Central memory CD4-positive, alpha-beta T cell (primary cell): ENCODE measurements at regions not wholly inside any gene's neighbourhood (a gene's known extent, or its start where the extent isn't known, plus 50 kb on each side); places are given as distances from the start of the nearest gene placed in this dataset.

ENCODE experiments used
- DNase-seq: peaks from one replicate; pipeline ENCODE4 v3.0.0; 2022

DNA sequence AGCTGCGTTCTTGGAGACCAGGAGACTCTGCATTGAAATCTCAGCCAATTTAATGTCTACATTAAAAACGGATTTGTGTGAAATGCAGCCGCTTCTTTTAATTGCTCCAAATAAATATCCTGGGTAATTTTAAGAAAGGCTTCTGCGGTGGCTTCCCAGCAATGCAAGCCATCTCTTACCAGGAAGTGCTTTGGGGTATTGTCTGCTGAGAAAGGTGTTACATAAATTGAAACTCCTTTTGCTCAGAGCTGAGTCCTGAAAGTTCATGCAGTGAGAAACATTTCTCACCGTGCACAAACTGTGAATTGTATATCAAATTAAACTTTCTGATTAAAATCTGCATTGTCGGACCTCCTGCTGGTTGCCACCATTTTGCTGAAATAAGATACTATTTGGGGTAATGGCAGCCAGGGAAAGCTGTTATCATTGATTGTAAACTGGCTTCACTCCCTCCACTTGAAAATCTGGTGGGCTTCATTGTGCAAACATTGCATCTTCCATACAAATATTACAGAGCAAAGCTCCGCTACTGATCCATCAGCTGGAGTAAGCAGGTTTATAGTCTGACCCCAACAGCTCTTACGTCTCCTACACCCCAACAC is 59.5 kb downstream of the ZIC5 start:
- no peak for DNase-seq

- DNase-seq, result no peak
Observed at GRCh38 chr13:99911069-99911964, 60.2 kb downstream of the ZIC5 start.

DNA sequence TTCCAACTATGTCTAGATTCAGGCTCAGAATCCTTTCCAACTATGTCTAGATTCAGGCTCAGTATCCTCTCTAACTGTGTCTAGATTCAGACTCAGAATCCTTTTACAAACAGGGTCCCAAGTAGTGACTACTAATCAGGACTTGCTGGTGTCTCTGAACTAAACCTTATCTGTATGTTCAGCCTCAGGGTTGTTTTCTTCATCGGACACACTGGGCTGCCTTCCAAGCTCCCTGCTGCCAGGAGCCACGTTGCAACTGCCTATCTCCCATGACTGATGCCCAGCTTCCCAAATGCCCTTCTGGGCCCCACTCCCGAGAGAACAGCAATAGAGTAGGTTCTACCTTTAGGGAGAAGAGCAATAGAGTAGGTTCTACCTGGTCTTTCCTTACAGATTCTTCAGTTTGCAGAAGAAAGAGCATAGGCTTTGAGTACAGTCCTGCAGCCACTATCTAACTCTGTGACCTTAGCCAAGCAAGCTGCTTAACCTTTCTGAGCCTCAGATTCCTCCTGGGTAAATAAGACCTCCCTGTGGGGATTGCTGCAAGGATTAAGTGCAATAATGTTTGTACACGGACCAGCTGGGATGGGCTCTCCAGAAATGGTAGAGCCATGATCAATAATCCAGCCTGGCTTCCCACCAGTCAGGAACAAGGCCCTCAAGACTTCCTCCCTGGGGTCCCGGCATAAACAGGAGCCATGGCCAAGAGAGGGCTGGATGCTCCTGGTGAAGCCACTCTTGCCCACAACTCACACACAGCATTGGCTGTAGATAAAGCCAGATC is 61.5 kb downstream of the ZIC5 start:
- no peak for DNase-seq

GRCh38 chr13:99909097-99909835 is 62.3 kb downstream of the ZIC5 start:
- no peak for DNase-seq

DNA sequence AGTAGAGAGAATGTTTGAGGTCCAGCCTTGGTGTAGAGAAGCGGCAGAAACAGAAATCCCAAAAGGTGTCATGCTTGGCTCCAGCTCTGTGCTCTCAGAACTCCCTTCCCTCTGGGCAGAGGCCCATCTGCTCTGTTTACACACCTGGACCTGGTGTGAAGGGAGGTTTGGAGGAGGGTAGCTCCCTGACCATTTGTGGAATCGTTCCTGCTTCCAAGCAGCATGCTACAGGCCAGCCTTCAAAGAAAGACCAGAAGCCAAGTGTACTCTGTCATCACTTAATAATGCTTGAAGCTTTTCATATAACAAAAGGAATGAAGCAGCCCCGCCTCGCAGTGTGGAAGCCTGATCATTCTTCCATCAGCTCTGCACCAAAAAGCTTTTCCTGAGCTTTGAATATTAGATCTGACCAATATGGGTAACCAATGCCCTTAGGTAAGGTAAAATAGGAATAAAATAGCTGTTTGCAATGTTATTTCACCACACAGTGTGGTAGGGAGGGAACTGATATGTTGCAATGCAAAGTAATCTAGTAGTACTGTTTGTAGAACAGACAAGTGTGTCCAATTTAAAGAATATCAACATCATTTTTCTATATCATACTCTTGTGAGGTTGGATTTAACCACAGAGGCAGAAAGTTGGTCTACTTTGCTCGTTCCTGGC is 63.3 kb downstream of the ZIC5 start:
- no peak for DNase-seq

DNA sequence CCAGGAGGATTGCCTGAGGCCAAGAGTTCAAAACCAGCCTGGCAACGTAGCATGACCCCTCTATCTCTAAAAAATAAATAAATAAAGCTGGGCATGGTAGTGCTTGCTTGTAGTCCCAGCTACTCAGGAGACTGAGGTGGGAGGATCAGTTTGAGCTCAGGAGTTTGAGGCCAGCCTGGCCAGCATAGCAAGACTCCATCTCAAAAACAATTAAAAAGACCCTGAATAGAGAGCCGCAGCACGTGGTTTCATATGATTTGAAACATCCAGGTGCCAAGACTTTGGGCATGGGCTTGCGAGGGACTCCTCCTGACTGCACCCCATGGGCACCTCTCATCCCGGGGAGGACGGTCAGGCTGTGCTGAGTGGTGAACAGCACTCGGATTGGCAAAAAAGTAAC is 63.9 kb downstream of the ZIC5 start:
- no peak for DNase-seq

- no peak for DNase-seq
Observed at GRCh38 chr13:99907038-99907437, 64.5 kb downstream of the ZIC5 start.

DNA sequence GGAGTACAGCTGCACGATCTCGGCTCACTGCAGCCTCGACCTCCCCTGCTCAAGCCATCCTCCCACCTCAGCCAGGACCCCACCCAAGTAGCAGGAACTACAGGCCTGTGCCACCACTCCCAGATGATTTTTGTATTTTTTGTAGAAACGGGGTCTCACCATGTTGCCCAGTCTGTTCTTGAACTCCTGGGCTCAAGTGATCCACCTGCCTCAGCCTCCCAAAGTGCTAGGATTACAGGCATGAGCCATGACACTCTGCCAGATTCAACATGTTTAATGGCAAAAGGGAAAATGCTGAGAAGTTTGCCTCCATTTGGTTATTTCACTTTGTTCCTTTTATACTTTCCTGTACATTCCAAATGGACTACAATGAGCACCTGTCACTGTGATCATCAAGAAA is 65.8 kb downstream of the ZIC5 start:
- no peak for DNase-seq

- no peak for DNase-seq
Observed at GRCh38 chr13:99905224-99905623, 66.3 kb downstream of the ZIC5 start.

- no peak for DNase-seq
Observed at GRCh38 chr13:99903140-99903539, 68.4 kb downstream of the ZIC5 start.

DNA sequence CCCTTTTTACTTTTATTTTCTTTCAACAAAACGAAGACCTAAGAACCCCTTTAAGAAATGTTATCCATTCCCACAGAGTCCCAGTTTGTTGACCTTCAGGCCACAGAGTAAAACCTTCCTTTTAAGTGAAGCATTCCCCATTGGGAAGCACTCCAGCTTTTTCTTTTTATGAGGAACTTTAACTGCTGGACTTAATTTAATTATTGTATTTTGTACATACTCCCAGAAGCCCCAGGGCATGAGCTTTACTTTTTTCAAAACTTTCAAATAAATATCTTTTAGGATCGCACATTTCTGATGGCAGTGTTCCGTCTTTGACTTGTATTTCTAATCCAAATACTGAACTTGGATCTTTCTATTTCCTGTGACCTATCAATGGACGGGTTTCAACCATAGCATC is 68.9 kb downstream of the ZIC5 start:
- no peak for DNase-seq

DNA sequence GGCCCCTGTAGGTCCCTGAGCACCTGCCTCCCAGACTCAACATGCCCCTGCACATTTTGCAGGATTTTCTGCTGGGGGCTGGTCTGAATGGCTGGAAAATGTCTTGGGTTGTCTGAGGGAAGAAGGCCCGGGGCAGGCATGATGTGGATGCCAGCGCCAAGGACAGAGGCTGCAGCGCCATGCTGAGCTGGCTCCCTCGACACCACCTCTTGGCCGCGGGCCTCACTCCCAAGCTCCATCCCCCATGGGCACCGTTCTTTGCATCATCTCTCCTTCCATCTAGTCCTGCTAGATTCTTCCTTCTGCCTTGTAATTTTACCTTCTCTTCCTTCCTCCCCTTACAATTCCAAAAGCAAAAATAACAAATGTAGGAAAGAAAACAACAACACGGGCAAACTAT is 70.6 kb downstream of the ZIC5 start:
- DNase-seq, result no peak

GRCh38 chr13:99898421-99898820 is 73.1 kb downstream of the ZIC5 start:
- no peak for DNase-seq

DNA sequence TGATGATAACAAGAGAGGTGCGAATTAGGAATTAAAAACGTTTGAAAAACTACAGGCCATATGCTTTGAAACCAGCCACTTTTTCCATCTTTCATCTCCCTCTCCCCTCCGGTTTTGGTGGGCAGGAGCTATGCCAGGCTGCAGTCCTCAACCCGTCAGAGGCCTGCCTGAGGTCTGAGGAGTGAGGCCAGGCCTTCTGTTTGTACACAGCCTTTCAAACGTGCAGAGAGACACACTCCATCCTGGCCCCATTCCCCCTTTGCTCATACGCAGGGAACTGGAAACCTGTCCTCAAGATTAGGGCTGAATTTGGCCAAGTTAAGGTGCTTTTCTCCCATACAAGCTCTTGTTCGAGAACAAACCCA is 74.5 kb downstream of the ZIC5 start:
- no peak for DNase-seq

DNA sequence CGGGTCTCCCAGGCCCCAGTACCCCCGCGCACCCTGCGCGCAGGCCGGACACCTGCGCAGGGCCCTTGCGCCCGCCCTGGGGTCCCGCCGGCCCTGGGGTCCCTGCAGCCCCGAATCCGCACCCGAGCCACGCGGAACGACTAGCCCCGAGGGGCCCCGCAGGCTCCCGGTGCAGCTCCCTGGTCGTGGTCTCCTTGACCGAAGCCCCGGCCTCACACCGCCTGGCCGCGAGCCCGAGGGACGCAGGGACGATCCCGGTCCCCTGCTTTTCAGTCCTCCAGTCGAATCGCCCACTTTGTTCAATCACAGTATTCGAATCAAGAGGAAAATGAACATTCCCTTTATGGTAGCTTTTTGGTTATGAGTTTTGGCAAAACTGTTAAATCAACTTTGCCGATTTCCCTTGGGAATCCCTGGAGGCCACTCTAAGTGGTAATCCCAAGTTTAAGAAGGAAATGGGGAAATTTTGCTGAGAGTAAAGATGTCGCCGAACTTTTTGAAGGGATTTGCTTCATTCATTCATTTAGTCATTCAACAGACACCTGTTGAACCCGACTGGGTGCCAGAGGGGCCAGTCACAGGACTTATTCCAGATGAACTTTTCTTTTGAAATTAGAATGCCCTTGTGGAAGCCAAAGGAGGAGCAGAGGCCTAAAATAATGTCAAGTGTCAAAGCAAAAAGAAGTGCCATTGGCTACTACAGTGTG is 75.0 kb downstream of the ZIC5 start:
- no peak for DNase-seq

DNA sequence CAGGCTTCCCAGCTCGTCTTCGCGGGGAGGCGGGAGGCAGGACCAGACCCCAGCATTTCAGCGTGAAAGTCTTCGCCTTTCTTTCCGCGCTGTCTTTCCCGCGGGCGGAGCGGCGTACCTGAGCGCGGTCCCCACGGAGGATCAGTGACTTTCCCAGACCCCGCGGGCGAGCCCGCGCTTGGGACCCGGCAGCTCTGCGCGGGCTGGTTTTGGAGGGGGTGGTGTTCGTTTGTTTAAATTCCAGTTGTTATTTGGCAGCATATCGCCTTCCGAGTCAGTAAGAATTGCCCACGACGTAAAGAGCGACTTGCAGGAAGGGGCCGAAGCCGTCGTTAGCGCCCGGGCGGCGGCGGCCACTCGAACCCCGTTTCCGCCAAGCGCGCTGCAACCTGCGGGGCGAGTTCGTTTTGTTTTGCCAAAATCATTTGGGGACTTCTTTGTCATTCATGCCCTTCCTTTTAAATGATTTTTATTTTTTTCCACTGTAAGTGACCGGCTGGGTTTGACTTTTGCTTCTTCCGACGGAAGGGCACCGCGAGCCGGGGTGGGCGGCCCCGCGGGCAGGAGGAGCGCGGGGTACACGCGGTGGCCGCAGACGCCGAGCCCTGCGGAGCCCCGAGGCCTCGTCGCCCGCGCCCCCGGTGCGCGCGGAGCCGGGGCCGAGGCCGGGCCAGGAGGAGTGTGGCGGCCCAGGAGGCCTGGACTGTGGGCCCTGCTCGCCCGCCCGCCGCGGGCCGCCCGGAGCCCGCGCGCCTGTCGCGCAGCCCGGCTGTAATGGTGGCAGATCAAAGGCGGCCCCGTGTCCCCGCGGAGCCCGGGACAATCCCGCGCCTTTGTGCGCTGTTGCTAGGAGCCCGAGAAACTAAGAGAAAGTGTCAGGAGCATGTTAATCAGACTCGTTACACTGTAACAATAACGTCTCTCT is 75.9 kb downstream of the ZIC5 start:
- DNase-seq, result no peak

DNA sequence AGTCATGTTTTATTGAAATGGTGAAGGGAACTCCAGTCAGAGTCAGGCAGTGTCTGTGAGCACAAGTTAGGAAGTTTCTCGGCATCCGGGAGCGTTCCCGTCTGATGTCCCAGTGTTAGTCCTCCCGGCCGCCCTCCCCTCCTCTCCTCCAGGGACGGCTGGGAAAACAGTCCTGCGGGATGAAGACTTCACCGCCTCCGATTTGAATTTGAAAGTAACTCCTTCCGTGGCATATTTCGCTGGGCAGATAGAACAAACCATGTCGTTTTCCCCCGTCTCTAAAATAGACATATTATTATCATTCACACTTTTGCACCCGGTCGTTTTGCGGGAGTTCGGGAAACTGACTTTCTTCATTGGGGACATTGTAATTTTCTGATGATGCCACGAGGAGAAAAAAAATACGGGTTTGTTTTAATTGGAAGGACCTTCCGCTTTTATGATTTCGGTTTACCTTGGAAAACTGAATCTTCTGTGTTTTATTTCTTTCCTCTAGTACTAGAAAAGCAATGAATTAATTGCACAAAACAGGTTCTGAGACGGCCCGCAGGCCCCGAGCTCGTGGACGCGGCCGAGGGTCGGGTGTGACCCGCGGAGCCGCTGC is 76.6 kb downstream of the ZIC5 start:
- DNase-seq, result no peak

- DNase-seq, result no peak
Observed at GRCh38 chr13:99894105-99894839, 77.3 kb downstream of the ZIC5 start.

DNA sequence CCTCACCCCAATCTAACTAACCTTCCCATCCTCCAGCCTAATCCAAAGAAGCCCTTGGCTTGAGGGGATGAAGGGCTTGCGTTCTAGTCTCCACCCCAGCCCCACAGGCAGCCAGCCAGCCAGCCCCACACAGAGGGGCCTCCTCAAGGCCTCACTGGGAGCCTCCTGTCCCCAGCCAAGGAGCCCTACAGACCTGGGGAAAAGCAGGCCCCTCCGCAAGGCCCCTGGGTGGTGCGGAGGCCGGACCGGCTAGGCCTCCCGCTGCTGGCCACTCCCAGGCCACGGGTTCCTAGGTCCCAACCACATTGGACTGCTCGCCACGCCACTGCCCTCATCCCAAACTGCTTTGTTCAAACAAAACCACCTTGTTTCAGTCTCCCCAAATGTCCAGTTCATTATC is 78.0 kb downstream of the ZIC5 start:
- no peak for DNase-seq
